ENCODE measurements at regions not wholly inside any gene's neighbourhood (a gene's known extent, or its start where the extent isn't known, plus 50 kb on each side); places are given as distances from the start of the nearest gene placed in this dataset.

DNA sequence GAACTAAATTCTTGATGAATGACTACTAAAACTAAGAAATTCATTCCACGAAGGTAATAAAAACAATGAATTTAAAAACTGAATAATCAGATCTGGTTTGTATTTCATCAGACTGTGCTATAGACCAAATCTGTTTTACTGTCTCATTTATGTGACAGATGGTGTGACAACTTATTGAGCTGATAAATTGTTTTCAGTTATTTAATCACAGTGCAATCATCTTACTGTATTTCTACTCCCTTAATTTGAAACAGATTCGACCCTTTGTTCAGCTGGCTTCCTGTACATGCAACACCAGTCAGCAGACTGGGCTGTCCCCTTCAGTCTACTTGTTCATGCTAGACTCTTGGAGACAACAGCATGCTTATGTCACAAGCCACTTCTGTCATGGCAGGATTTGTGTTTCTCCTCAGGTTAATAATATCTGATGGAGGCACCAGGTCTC is 150.9 kb downstream of the MBL2 start:
- Histone ChIP-seq H3K9me3 (no peaks in the 10 kb centered on the region), H3K4me1 (no peaks in the 10 kb centered on the region), H3K36me3 (no peaks in the 10 kb centered on the region), H3K4me3 (no peak overlapping the region), H3K27ac (no peak overlapping the region), H3K27me3 (no peaks in the 10 kb centered on the region)
- 25% methylated on average over 2 of the region's 2 CpGs for WGBS (ENCODE audit: insufficient coverage, low coverage, low lambda C conversion rate, missing lambda C conversion rate)
- ATAC-seq = no peak
- TF ChIP-seq POLR2A (IDR thresholded peaks at IDR 0.05) = no peak
- TF ChIP-seq, protein P1, sequence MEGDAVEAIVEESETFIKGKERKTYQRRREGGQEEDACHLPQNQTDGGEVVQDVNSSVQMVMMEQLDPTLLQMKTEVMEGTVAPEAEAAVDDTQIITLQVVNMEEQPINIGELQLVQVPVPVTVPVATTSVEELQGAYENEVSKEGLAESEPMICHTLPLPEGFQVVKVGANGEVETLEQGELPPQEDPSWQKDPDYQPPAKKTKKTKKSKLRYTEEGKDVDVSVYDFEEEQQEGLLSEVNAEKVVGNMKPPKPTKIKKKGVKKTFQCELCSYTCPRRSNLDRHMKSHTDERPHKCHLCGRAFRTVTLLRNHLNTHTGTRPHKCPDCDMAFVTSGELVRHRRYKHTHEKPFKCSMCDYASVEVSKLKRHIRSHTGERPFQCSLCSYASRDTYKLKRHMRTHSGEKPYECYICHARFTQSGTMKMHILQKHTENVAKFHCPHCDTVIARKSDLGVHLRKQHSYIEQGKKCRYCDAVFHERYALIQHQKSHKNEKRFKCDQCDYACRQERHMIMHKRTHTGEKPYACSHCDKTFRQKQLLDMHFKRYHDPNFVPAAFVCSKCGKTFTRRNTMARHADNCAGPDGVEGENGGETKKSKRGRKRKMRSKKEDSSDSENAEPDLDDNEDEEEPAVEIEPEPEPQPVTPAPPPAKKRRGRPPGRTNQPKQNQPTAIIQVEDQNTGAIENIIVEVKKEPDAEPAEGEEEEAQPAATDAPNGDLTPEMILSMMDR (IDR thresholded peaks at IDR 0.05) = no peak
- intact Hi-C loops (cut with DNase I) = no loop called here
- no peak for DNase-seq

DNA sequence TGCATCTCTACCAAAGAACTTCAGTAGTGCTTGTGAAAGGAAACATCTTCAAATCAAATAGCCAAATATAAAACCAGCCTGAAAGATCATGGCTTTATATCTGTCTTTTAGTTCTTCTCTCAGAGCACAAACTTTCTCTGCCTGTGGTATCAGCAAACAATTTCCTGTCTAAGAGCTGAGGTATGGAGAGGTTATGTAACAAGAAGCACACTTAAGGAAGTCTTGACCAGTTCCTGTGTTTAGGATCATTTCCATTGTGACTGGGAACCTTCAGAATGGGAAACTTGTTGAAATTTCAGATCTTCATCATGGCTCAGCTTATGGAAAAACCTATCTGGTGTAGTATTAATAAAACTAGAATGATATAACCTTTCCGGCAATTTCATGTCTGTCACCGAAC is 148.8 kb downstream of the MBL2 start:
- Histone ChIP-seq H3K36me3 (no peaks in the 10 kb centered on the region), H3K4me1 (no peaks in the 10 kb centered on the region), H3K4me3 (no peak overlapping the region), H3K9me3 (no peaks in the 10 kb centered on the region), H3K27ac (no peak overlapping the region), H3K27me3 (no peaks in the 10 kb centered on the region)
- TF ChIP-seq, protein P1 (IDR thresholded peaks at IDR 0.05) = no peak
- no peak for TF ChIP-seq POLR2A (IDR thresholded peaks at IDR 0.05)
- ATAC-seq (peak in 1 of 4 donors; percentile 18), DNase-seq (no peak)
- intact Hi-C loops (cut with DNase I) = no loop called here
- 76% methylated on average over 2 of the region's 2 CpGs for WGBS (ENCODE audit: insufficient coverage, low coverage, low lambda C conversion rate, missing lambda C conversion rate)

DNA sequence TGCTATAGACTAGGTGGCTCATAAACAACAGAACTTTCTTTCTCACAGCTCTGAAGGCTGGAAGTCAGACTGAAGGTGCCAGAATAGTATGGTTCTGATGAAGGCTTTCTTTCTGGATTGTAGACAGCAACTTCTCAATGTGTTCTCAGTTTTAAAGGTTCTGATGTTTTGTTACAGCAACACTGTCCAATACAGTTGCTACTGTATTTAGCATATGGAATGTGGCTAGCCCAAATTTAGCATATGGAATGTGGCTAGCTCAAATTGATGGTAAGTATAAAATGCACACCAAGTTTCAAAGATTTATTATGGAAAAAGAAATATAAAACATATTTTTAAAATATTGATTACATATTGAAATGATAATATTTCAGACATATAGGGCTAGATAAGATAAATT is 145.3 kb downstream of the MBL2 start:
- Histone ChIP-seq H3K4me3 (no peak overlapping the region), H3K9me3 (no peaks in the 10 kb centered on the region), H3K27ac (no peak overlapping the region), H3K36me3 (no peaks in the 10 kb centered on the region), H3K27me3 (no peaks in the 10 kb centered on the region), H3K4me1 (no peaks in the 10 kb centered on the region)
- intact Hi-C loops (cut with DNase I) = no loop called here
- TF ChIP-seq, protein P1 (IDR thresholded peaks at IDR 0.05) = no peak
- TF ChIP-seq POLR2A (IDR thresholded peaks at IDR 0.05) = no peak
- DNase-seq (no peak), ATAC-seq (no peak)

DNA sequence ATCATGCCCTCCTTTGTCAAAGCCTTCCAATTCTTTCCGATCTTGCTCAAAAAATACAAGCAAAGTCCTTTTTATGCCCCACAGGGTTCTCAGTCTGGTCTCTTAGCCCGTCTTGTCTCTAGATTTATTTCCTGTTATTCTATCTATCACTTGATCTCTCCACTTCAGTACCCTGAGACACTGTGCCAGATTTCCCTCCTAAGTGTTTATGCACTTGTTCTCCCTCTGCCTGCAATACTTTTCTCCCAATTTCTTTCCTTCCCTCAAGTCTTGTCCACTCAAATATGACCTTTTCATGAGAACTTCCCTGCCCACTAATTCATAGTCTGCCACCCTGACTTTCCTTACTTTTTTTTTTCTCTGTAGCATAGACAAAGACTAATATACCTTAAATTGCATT is 141.4 kb downstream of the MBL2 start:
- Histone ChIP-seq H3K4me3 (no peak overlapping the region), H3K27me3 (no peaks in the 10 kb centered on the region), H3K27ac (no peak overlapping the region), H3K9me3 (no peaks in the 10 kb centered on the region), H3K4me1 (no peaks in the 10 kb centered on the region), H3K36me3 (no peaks in the 10 kb centered on the region)
- ATAC-seq (no peak), DNase-seq (no peak)
- 53% methylated on average over 2 of the region's 2 CpGs for WGBS (ENCODE audit: insufficient coverage, low coverage, low lambda C conversion rate, missing lambda C conversion rate)
- TF ChIP-seq, protein P1 (IDR thresholded peaks at IDR 0.05) = no peak
- intact Hi-C loops (cut with DNase I) = no loop called here

DNA sequence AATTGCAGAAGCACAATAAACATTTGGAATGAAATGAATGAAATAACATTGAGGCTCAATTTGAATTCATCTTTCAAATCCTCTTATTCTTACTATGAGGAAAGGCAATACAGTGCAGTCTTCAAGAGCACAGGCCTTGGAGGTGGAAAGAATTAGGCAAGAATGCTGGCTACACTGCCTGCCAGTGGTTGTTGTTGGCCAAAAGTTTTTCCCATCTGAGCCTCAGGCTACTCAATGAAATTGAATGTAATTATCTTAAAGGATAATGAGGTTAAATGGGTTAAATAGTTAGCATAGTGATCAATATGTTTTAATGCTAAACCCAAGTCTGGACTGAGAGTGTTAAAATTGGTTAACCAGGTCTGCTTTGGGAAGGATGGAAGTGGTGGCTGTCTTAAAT is 140.9 kb downstream of the MBL2 start:
- no peak overlapping the region for H3K27ac ChIP-seq
- TF ChIP-seq POLR2A (IDR thresholded peaks at IDR 0.05) = no peak
- TF ChIP-seq, protein P1 (IDR thresholded peaks at IDR 0.05) = no peak
- H3K4me3 ChIP-seq = no peak overlapping the region
- no peaks in the 10 kb centered on the region for H3K4me1 ChIP-seq
- H3K27me3 ChIP-seq = no peaks in the 10 kb centered on the region
- no peak for ATAC-seq
- intact Hi-C loops (cut with DNase I) = no loop called here
- DNase-seq = no peak
- no peaks in the 10 kb centered on the region for H3K9me3 ChIP-seq
- no peaks in the 10 kb centered on the region for H3K36me3 ChIP-seq
